Fibroblast of skin of abdomen (primary cell): ENCODE measurements at regions not wholly inside any gene's neighbourhood (a gene's known extent, or its start where the extent isn't known, plus 50 kb on each side); places are given as distances from the start of the nearest gene placed in this dataset.

Experiments
- DNase-seq: peaks from one replicate; pipeline ENCODE4 v3.0.0-alpha.2; 2013

DNA sequence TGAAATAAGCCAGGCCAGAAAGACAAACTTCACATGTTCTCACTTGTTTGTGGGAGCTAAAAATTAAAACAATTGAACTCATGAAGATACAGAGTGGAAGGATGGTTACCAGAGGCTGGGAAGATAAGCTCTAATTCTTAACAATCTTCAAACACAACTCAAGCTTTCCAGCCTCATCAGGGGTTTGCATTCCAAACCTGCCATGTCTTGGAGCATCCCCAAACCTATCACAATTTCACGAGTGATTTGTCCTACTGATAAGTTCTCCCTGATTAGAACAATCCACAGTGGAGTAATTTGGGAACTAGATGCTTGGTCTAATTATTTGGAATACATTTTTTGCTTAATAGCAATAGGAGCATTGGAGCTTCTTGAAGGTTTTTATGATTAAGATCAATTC, 418.5 kb upstream of the PKN2 start:
- no peak for DNase-seq

- DNase-seq, result peak; percentile 56
Measured at GRCh38 chr1:88266051-88266450, 418.0 kb upstream of the PKN2 start.

- no peak for DNase-seq
Measured at GRCh38 chr1:88272216-88272615, 411.9 kb upstream of the PKN2 start.

DNA sequence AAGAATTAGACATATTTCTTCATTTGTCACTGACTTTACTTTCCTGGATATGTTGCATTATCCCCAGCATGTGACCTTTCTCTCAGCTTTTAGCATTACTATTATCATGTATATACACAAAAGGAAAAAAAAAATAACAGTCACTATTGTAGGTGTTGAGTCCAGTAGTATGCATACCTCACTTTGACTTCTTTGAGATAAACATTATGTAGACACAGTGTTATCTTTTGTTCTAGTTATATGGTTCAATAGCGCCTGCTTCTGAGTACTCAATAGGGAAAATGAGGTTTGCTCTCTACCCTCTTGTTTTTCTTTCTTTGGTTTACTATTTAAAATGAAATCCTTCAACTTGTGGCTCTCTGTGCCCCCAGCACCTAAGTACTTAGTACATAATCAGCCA, 409.6 kb upstream of the PKN2 start:
- DNase-seq, result no peak

- peak; percentile 20 for DNase-seq
Measured at GRCh38 chr1:88275259-88275862, 408.7 kb upstream of the PKN2 start.

GRCh38 chr1:88276163-88276562, 407.9 kb upstream of the PKN2 start:
- peak; percentile 85 for DNase-seq

- DNase-seq, result no peak
Measured at GRCh38 chr1:88284066-88284465, 400.0 kb upstream of the PKN2 start.

DNA sequence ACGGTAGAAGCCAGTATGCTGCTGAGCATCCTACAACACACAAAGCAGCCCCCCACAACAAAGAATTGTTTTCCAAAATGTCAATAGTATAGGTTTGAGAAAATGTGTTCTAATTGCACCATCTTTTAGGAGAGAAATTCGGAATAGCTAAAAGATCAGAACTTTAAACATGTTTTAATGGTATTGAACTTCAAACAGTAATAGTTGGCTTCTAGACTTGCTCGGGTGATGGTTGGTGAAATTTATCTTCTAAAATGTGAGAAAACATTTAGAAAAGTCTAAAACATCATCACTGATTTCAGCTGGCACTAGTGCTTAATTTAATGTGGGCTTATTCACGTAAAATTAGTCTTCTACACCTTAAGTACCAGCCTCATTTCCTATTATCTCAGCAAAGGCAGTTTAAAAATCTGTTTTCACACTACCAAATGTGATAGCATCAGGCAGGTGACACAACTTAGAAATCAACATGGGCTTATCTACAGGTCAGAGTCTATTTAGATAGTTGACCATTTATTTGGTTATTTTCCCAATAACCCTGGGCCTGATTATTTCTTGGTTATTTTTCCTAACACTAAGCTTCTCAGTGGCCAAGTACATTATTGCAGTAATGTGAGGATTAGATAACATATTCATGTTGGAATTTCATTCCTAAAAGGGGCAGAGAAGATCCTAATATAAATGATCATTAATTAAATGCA, 399.3 kb upstream of the PKN2 start:
- no peak for DNase-seq

DNA sequence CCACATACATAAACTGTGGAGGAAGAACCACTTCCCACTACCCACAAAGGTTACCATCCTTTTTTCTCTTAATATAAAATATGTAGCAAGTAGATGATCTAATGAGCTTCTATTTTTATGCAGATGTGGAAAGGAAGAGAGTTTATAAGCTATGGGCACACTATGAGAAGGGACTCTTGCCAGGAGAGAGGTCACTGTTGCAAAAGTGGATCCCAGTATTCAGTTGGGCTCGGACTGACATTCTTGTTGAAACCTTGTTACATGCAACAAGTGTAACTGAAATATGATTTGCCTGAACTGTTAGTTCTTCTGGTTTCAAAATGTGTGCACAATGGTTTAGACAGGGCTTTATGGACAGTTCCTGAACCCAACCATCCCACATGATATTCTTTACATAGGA, 397.4 kb upstream of the PKN2 start:
- no peak for DNase-seq

DNA sequence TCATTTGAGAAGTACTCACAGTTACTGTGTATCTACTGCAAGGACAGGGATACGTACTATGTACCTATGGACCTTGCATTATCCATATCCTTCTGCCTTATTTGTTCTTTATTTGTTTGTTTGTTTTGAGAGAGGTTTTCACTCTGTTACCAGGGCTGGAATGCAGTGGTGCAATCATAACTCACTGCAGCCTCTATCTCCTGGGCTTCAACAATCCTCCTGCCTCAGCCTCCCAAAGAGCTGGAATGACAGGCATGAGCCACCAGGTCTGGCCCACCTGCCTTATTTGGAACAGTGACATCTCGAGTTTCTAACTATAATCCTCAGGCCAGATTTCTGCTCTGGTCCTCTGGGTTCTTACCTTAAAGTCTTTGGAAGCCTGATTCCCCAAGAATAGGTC, 395.5 kb upstream of the PKN2 start:
- DNase-seq, result no peak

DNA sequence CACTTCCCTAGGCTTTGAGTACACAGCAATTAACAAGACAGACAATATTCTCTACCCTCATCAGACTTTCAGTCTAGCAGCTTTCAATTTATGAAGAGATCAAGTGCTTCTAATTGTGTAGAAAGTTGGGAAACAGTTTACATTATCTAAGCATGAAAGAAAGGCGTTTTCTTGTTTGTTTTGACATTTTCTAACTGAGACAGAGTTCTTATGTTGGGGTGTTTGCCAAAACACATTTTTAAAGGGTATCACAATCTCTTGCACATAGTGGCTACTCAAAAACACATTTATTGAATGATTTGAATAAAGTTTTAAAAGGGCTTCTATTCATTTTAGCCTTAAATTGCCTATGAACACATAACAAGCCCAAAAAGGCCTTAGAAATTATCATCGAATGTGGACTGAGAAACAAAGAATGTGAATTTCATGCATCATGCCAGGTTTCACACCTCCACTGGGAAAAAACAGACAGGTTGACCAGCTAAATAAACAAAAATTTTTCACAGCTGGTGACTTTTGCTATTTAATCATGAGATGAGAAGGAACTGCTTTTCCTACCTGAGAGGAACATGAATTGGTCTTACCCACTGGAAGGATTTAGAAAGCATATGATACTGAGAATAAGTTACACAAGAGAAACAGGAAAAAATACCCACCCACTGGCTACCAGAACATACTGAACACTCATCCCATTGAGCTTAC, 394.5 kb upstream of the PKN2 start:
- no peak for DNase-seq

- no peak for DNase-seq
Measured at GRCh38 chr1:88291611-88292354, 392.3 kb upstream of the PKN2 start.

DNA sequence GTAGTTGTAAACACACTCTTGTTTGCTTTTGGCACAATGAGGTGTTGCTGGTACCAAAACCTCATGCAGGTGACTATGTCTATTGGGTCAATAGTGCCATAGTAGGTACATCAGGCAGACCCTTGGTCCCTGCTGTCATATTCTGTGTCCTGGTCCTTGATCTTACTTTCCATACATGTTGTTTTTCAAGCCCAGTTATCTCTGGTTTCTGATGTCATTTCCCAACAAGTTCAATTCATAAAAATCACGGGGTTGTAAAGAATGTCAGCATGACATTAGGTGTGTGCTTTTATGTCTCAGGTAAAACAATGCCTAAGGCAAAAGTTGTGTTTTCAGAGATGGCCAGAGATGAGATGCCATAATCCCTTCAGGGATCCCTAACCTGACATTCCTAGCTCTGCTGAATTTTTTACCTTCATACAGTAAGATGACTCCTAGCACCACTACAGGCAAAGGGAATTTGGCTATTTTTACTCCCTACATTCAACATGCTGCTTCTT, 390.3 kb upstream of the PKN2 start:
- DNase-seq, result no peak

- no peak for DNase-seq
Measured at GRCh38 chr1:88296227-88296626, 387.8 kb upstream of the PKN2 start.

DNA sequence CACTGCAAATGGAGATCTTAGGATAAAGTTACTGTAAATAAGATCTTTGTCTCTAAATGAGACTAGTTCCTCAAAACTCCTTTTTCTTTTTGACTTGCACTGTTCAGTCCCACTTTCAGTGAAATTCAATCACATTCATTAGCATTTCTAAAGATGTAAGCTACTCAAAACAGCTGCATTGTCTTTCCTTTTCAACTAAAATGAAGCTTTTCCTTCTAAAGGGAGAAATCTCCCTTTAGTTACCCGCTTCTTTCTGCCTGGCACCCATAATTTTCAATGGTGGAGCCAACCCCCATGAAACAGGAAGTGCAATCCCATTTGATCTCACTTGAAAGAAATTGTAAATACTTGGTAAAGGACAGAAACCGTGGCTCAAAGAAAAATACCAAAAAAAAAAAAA, 387.4 kb upstream of the PKN2 start:
- DNase-seq, result no peak

- peak; percentile 50 for DNase-seq
Measured at GRCh38 chr1:88298506-88298905, 385.6 kb upstream of the PKN2 start.

- DNase-seq, result no peak
Measured at GRCh38 chr1:88300752-88301263, 383.3 kb upstream of the PKN2 start.

GRCh38 chr1:88302843-88303486, 381.1 kb upstream of the PKN2 start:
- peak; percentile 57 for DNase-seq

- no peak for DNase-seq
Measured at GRCh38 chr1:88311265-88311664, 372.8 kb upstream of the PKN2 start.

GRCh38 chr1:88311907-88312306, 372.2 kb upstream of the PKN2 start:
- no peak for DNase-seq

GRCh38 chr1:88317396-88317795, 366.7 kb upstream of the PKN2 start:
- no peak for DNase-seq

GRCh38 chr1:88318740-88319139, 365.3 kb upstream of the PKN2 start:
- no peak for DNase-seq
